GM19438 (cell line): ENCODE measurements at regions not wholly inside any gene's neighbourhood (a gene's known extent, or its start where the extent isn't known, plus 50 kb on each side); places are given as distances from the start of the nearest gene placed in this dataset.
"Not testable (repeated sequence)": the region's sequence is repeated elsewhere in the genome, so short reads cannot be mapped to it uniquely, and the experiment has no call there.

ENCODE experiments used
- ATAC-seq: cut with Tn5 transposase; IDR thresholded peaks from one replicate; pipeline ENCODE4 v1.9.1; 2021; ENCODE audit warnings: low read depth; ENCODE audit not compliant: unreplicated experiment

- ATAC-seq = no peak
Observed at GRCh38 chr1:148362626-148363438, 120.3 kb downstream of the PPIAL4G start.

- no peak for ATAC-seq
Observed at GRCh38 chr1:148362216-148362611, 120.9 kb downstream of the PPIAL4G start.

- not testable (repeated sequence) for ATAC-seq
Observed at GRCh38 chr1:148361427-148362215, 121.5 kb downstream of the PPIAL4G start.

- no peak for ATAC-seq
Observed at GRCh38 chr1:148357037-148357436, 126.1 kb downstream of the PPIAL4G start.

- ATAC-seq = no peak
Observed at GRCh38 chr1:148355976-148356375, 127.1 kb downstream of the PPIAL4G start.

GRCh38 chr1:148354913-148355308, 128.2 kb downstream of the PPIAL4G start:
- ATAC-seq = no peak

- no peak for ATAC-seq
Observed at GRCh38 chr1:148354284-148354912, 128.7 kb downstream of the PPIAL4G start.

- ATAC-seq = no peak
Observed at GRCh38 chr1:148353461-148354283, 129.4 kb downstream of the PPIAL4G start.

GRCh38 chr1:148352470-148353053, 130.5 kb downstream of the PPIAL4G start:
- ATAC-seq = no peak

- ATAC-seq = no peak
Observed at GRCh38 chr1:148347781-148348180, 135.3 kb downstream of the PPIAL4G start.

- ATAC-seq = not testable (repeated sequence)
Observed at GRCh38 chr1:148345659-148346151, 137.4 kb downstream of the PPIAL4G start.

GRCh38 chr1:148344651-148345050, 138.5 kb downstream of the PPIAL4G start:
- ATAC-seq = not testable (repeated sequence)

GRCh38 chr1:148341729-148342128, 141.4 kb downstream of the PPIAL4G start:
- ATAC-seq = not testable (repeated sequence)

GRCh38 chr1:148336121-148336918, 146.8 kb downstream of the PPIAL4G start:
- ATAC-seq = not testable (repeated sequence)

GRCh38 chr1:148334339-148335130, 148.6 kb downstream of the PPIAL4G start:
- ATAC-seq = peak; percentile 91

GRCh38 chr1:148333875-148334338, 149.2 kb downstream of the PPIAL4G start:
- no peak for ATAC-seq

GRCh38 chr1:148328884-148329283, 154.2 kb downstream of the PPIAL4G start:
- ATAC-seq = no peak

- ATAC-seq = not testable (repeated sequence)
Observed at GRCh38 chr1:148325031-148325430, 158.1 kb downstream of the PPIAL4G start.
